Keratinocyte (primary cell): ENCODE measurements at regions not wholly inside any gene's neighbourhood (a gene's known extent, or its start where the extent isn't known, plus 50 kb on each side); places are given as distances from the start of the nearest gene placed in this dataset.

ENCODE experiments used
- EZH2 ChIP-seq: IDR thresholded peaks from one replicate; pipeline ENCODE4 v1.6.1; 2012; ENCODE audit warnings: inconsistent platforms, mild to moderate bottlenecking, low read length, moderate library complexity
- TF ChIP-seq, protein P1 (sequence below), 3 experiments: IDR thresholded peaks in 1 of 3; conservative IDR thresholded peaks in 1 of 3; optimal IDR thresholded peaks in 1 of 3; 2 replicates in 2 of 3; 3 replicates in 1 of 3; pipeline versions ENCODE3 to v1.5.1; 2011; ENCODE audit warnings: low read length in 3 of 3, mild to moderate bottlenecking in 3 of 3, moderate library complexity in 2 of 3, control low read depth in 1 of 3, inconsistent platforms in 1 of 3; ENCODE audit not compliant: insufficient read depth in 2 of 3; ENCODE audit errors: extremely low read depth in 1 of 3

- no peak for TF ChIP-seq EZH2
- TF ChIP-seq, protein P1, sequence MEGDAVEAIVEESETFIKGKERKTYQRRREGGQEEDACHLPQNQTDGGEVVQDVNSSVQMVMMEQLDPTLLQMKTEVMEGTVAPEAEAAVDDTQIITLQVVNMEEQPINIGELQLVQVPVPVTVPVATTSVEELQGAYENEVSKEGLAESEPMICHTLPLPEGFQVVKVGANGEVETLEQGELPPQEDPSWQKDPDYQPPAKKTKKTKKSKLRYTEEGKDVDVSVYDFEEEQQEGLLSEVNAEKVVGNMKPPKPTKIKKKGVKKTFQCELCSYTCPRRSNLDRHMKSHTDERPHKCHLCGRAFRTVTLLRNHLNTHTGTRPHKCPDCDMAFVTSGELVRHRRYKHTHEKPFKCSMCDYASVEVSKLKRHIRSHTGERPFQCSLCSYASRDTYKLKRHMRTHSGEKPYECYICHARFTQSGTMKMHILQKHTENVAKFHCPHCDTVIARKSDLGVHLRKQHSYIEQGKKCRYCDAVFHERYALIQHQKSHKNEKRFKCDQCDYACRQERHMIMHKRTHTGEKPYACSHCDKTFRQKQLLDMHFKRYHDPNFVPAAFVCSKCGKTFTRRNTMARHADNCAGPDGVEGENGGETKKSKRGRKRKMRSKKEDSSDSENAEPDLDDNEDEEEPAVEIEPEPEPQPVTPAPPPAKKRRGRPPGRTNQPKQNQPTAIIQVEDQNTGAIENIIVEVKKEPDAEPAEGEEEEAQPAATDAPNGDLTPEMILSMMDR (optimal IDR thresholded peaks at IDR 0.05 in 1 of 3, IDR thresholded peaks at IDR 0.05 in 1 of 3, conservative IDR thresholded peaks at IDR 0.05 in 1 of 3; ENCODE audit: extremely low read depth in 1 of 3, insufficient read depth in 2 of 3, low read length in 3 of 3) = no peak
Observed at GRCh38 chr12:115474539-115475353, 790.8 kb upstream of the TBX3 start.
